Suprapubic skin (tissue), 4 donors: ENCODE measurements at regions not wholly inside any gene's neighbourhood (a gene's known extent, or its start where the extent isn't known, plus 50 kb on each side); places are given as distances from the start of the nearest gene placed in this dataset.

Experiments used
- DNase-seq, 2 donors: peaks; one replicate each; pipeline ENCODE4 v3.0.0-alpha.2; 2019; ENCODE audit warnings: low spot score in 2 of 2
- H3K27ac ChIP-seq: fragments of 200-600 bp; sonication (generic); one replicate; pipeline ENCODE4 v1.5.1; 2019
- H3K27me3 ChIP-seq: fragments of 200-600 bp; sonication (generic); one replicate; pipeline ENCODE4 v1.5.1; 2019
- H3K36me3 ChIP-seq: fragments of 200-600 bp; sonication (generic); one replicate; pipeline ENCODE4 v1.5.1; 2019
- H3K4me1 ChIP-seq: fragments of 200-600 bp; sonication (generic); one replicate; pipeline ENCODE4 v1.5.1; 2019
- H3K4me3 ChIP-seq: fragments of 200-600 bp; sonication (generic); one replicate; pipeline ENCODE4 v1.5.1; 2019; ENCODE audit warnings: mild to moderate bottlenecking
- H3K9me3 ChIP-seq: fragments of 200-600 bp; sonication (generic); one replicate; pipeline ENCODE4 v1.5.1; 2019
- EP300 ChIP-seq: sonication (generic); formaldehyde crosslinking; IDR thresholded peaks from one replicate; pipeline ENCODE4 v1.6.1; 2017; ENCODE audit warnings: antibody characterized with exemption
- POLR2A ChIP-seq, 2 donors: fragments of 450-650 bp; IDR thresholded peaks; one replicate each; pipeline ENCODE4 v1.6.1; 2017; ENCODE audit warnings: antibody characterized with exemption in 2 of 2, mild to moderate bottlenecking in 2 of 2, moderate library complexity in 2 of 2
- POLR2AphosphoS5 ChIP-seq, 3 donors: sonication (generic); formaldehyde crosslinking; IDR thresholded peaks; one replicate each; pipeline ENCODE4 v1.6.1; 2017; ENCODE audit warnings: antibody characterized with exemption in 3 of 3
- WGBS: methylation state at CpG from one replicate; pipeline ENCODE4 v1.1.5; 2018; 5-methylcytosine and 5-hydroxymethylcytosine counted together
- TF ChIP-seq, protein P1 (sequence below), 2 donors: fragments of 200-600 bp in 1 of 2; fragments of 450-650 bp in 1 of 2; sonication (generic) in 1 of 2; IDR thresholded peaks; one replicate each; pipeline ENCODE4 v1.5.1; 2016 to 2019; ENCODE audit warnings: antibody characterized with exemption in 2 of 2, mild to moderate bottlenecking in 1 of 2, moderate library complexity in 1 of 2

DNA sequence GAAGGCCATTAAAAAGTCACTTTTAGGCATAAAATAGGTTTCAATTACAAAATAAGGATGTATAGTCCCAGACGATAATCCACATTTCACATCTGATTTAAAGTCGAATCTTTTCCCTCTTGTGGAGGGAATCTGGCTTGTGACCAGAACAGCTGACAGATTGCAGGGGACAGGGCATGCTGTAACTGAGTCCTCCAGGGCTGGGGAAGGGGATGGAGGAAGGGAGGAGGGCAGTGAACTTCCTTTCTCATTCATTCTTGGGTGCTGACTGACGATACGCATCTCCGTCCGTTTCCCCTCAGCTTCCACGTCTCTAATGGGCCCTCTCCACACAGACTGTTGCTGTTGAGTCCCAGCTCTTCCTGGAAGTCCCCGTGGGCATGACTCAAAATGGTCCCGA is 108.1 kb upstream of the CSF3R start:
- peaks cover 80% of the 10 kb centered on the region for H3K27me3 ChIP-seq
- no peak overlapping the region for H3K27ac ChIP-seq
- no peaks in the 10 kb centered on the region for H3K36me3 ChIP-seq
- H3K4me3 ChIP-seq, result no peak overlapping the region
- TF ChIP-seq EP300 (no peak), POLR2AphosphoS5 (IDR thresholded peaks at IDR 0.05) (no peak), POLR2A (IDR thresholded peaks at IDR 0.05) (no peak)
- TF ChIP-seq, protein P1, sequence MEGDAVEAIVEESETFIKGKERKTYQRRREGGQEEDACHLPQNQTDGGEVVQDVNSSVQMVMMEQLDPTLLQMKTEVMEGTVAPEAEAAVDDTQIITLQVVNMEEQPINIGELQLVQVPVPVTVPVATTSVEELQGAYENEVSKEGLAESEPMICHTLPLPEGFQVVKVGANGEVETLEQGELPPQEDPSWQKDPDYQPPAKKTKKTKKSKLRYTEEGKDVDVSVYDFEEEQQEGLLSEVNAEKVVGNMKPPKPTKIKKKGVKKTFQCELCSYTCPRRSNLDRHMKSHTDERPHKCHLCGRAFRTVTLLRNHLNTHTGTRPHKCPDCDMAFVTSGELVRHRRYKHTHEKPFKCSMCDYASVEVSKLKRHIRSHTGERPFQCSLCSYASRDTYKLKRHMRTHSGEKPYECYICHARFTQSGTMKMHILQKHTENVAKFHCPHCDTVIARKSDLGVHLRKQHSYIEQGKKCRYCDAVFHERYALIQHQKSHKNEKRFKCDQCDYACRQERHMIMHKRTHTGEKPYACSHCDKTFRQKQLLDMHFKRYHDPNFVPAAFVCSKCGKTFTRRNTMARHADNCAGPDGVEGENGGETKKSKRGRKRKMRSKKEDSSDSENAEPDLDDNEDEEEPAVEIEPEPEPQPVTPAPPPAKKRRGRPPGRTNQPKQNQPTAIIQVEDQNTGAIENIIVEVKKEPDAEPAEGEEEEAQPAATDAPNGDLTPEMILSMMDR (IDR thresholded peaks at IDR 0.05), result no peak
- H3K4me1 ChIP-seq, result peaks cover 3% of the 10 kb centered on the region
- H3K9me3 ChIP-seq, result no peaks in the 10 kb centered on the region
- DNase-seq, result no peak
- WGBS, result 14% methylated on average over 9 of the region's 9 CpGs

DNA sequence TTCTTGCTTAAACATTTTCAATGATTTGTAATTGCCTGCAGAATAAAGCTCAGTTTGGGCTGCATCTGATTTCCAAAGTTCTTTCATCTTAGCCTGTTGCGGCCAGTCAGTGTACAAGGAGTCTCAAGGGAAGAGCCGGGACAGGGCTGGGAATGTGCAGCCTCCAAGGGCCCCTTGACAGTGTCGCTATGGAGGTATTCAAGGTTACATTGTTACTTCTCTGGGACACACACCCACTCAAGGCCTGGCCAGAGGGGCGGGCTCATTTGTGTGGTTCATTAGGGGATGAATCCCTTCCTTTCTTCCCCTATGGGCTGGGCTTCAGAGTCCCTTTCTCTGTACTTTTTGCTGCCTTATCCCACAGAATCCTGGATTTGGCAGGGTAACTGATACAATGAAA is 107.6 kb upstream of the CSF3R start:
- no peak for DNase-seq
- no peak overlapping the region for H3K4me3 ChIP-seq
- no peaks in the 10 kb centered on the region for H3K9me3 ChIP-seq
- peaks cover 80% of the 10 kb centered on the region for H3K27me3 ChIP-seq
- 85% methylated on average over 4 of the region's 4 CpGs for WGBS
- no peaks in the 10 kb centered on the region for H3K36me3 ChIP-seq
- H3K27ac ChIP-seq, result no peak overlapping the region
- H3K4me1 ChIP-seq, result peaks cover 3% of the 10 kb centered on the region
- no peak for TF ChIP-seq POLR2A (IDR thresholded peaks at IDR 0.05)
- TF ChIP-seq POLR2AphosphoS5 (IDR thresholded peaks at IDR 0.05), result no peak
- TF ChIP-seq EP300, result no peak
- TF ChIP-seq, protein P1 (IDR thresholded peaks at IDR 0.05), result no peak

DNA sequence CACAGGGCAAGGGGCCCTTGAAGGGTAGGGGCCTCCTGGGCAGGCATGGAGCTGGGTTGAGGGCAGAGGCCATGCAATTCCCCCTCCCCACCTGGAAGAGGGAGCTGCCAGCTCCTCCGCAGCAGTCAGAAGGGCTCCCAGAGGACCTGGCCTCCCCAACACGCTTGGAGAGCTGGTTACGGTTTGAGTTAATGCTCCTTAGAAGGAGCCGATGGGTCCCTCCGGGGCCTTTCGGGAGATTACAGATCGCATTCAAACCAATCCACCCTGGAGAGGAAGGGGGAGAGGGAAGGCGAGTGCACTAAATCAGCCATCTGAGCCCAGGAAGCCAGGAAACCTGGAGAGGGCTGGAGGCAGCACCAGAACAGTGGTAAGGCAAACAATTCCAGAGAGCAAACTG is 106.3 kb upstream of the CSF3R start:
- TF ChIP-seq, protein P1 (IDR thresholded peaks at IDR 0.05), result no peak
- TF ChIP-seq EP300 (no peak), POLR2A (IDR thresholded peaks at IDR 0.05) (no peak), POLR2AphosphoS5 (IDR thresholded peaks at IDR 0.05) (no peak)
- no peaks in the 10 kb centered on the region for H3K9me3 ChIP-seq
- H3K4me3 ChIP-seq, result no peak overlapping the region
- H3K27me3 ChIP-seq, result peaks cover 81% of the 10 kb centered on the region
- 31% methylated on average over 7 of the region's 8 CpGs for WGBS
- H3K36me3 ChIP-seq, result no peaks in the 10 kb centered on the region
- H3K27ac ChIP-seq, result no peak overlapping the region
- no peak for DNase-seq
- peaks cover 3% of the 10 kb centered on the region for H3K4me1 ChIP-seq

DNA sequence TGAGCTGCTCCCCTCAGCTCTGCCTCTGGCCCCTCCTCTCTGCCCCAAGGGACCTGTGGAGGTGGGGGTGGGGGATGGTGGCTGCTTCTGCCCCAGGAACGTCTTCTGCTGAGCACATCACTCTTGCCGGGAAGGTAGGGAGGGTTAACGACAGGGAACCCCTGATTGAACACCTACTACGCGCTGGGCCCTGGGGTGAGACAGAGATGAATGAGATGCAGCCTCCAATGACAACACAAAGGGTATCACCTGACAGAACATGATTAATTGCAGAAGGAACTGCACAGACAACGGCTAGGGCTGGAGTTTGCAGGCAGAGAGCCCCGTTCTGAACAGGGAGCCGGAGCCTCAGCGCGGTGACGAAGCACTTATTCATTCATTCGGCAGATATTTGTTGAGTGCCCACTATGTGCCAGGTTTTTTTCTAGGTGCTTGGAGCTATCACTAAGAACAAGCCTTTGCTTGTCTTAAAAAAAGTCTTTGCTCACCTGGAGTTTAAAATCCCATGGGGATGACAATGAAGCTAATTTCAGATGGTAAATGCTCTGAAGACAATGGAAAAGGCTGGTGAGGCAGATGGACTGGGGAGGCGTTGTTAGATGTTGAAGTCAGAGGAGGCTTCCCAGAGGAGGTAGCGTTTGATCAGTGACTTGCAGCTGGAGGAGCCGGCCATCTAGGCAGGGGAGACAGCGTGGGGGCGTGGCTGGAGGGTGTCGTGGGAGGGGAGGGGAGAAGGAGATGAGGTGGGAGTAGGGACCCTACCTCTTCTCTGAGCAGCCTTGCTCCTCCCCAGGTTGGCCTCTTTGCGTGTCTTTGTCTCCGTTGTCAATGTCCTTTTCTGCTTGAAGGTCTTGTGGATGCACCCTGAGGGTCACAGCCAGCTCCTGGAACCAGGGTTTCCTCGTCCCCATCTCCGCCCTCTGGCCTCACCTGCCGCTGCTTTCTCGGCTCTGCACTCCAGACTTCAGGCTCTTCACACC is 103.1 kb upstream of the CSF3R start:
- H3K27me3 ChIP-seq, result peaks cover 69% of the 10 kb centered on the region
- H3K27ac ChIP-seq, result no peak overlapping the region
- no peaks in the 10 kb centered on the region for H3K9me3 ChIP-seq
- 19% methylated on average over 20 of the region's 24 CpGs for WGBS
- DNase-seq, result no peak
- H3K36me3 ChIP-seq, result no peaks in the 10 kb centered on the region
- no peak for TF ChIP-seq POLR2A (IDR thresholded peaks at IDR 0.05)
- TF ChIP-seq POLR2AphosphoS5 (IDR thresholded peaks at IDR 0.05), result no peak
- TF ChIP-seq, protein P1 (IDR thresholded peaks at IDR 0.05), result no peak
- TF ChIP-seq EP300, result no peak
- H3K4me3 ChIP-seq, result no peak overlapping the region
- peaks cover 3% of the 10 kb centered on the region for H3K4me1 ChIP-seq

DNA sequence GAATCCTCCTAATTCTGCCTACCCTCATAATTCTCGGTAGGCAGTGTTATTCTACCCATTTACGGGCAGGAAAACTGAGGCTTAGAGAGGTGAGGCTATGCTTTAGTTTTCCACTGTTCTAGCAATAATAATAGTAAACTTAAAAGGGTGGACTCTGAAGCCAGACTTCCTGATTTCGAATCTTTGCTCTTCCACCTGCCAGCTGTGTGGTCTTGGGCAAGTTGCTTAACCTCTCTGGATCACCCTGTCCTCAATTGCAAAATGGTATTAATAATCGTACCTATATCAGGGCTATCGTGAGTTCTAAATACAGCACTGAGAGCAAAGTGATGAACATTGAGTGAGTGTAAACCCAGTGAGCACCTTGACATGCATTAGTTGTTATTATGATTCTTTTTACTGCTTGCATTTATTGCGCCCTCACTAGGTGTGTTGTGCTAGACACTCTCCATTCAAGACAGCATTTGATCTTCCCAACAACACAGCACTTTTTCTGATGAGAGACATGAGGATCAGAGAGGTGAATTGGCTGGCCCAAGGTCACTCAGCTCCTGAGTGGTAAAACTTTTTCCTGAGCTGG is 102.3 kb upstream of the CSF3R start:
- Histone ChIP-seq H3K9me3 (no peaks in the 10 kb centered on the region), H3K27ac (no peak overlapping the region), H3K27me3 (peaks cover 69% of the 10 kb centered on the region), H3K4me3 (no peak overlapping the region), H3K36me3 (no peaks in the 10 kb centered on the region), H3K4me1 (peaks cover 3% of the 10 kb centered on the region)
- TF ChIP-seq POLR2A (IDR thresholded peaks at IDR 0.05), result no peak
- TF ChIP-seq POLR2AphosphoS5 (IDR thresholded peaks at IDR 0.05), result no peak
- TF ChIP-seq EP300, result no peak
- TF ChIP-seq, protein P1 (IDR thresholded peaks at IDR 0.05), result no peak
- WGBS, result 74% methylated on average over 6 of the region's 6 CpGs
- DNase-seq, result no peak
